ENCODE measurements at regions not wholly inside any gene's neighbourhood (a gene's known extent, or its start where the extent isn't known, plus 50 kb on each side); places are given as distances from the start of the nearest gene placed in this dataset.
"Not testable (repeated sequence)": the region's sequence is repeated elsewhere in the genome, so short reads cannot be mapped to it uniquely, and the experiment has no call there.

DNA sequence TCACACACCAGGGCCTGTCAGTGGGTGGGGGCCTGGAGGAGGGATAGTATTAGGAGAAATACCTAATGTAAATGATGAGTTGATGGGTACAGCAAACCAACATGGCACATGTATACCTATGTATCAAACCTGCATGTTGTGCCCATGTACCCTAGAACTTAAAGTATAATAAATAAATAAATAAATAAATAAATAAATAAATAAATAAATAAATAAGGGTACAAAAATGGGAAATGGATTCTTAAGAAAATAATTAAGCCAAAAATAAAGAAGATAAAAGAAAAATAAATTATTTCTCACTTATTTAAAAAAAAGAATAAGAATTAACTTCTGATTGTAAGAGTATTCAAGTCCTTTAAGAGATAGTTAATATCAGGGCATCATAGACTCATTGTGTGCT, 117.3 kb upstream of the API5 start:
- not testable (repeated sequence) for H3K36me3 ChIP-seq (ENCODE audit: control insufficient read depth in 5 of 5, insufficient read depth in 5 of 5, low read length in 5 of 5); H3K9ac ChIP-seq (ENCODE audit: low read length in 5 of 5); H3K4me3 ChIP-seq (ENCODE audit: low read depth in 1 of 5, low read length in 5 of 5); H3K27me3 ChIP-seq (ENCODE audit: control insufficient read depth in 5 of 5, insufficient read depth in 4 of 5, low read length in 5 of 5); H3K9me3 ChIP-seq (ENCODE audit: control insufficient read depth in 5 of 5, low read length in 5 of 5); H3K4me1 ChIP-seq (ENCODE audit: control insufficient read depth in 5 of 5, insufficient read depth in 5 of 5, low read length in 5 of 5); H3K27ac ChIP-seq (ENCODE audit: low read depth, low read length)

DNA sequence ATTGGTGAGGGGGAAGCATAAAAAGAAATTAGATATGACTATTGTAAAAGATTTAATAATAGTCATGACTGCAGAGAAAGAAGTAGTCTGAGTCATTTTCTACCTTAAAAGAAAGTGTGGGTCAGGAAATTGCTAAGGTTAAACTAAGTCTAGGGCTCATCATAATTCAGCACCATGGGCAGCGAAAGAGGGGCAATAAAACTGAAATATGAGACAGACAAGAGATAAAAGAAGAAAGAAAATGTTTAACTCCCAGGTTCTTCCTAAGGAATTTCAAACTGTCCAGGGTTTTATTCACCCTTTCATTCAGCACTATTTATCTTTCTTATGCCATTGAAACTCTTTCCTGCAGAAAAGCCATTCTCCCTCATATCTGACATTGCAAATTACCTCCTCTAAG, 114.4 kb upstream of the API5 start:
- peaks cover 0 to 3% (median 0%) of the 10 kb centered on the region in 5 donors for H3K9me3 ChIP-seq (ENCODE audit: control insufficient read depth in 5 of 5, low read length in 5 of 5)
- H3K4me3 ChIP-seq (ENCODE audit: low read depth in 1 of 5, low read length in 5 of 5) = no peak overlapping the region
- H3K36me3 ChIP-seq (ENCODE audit: control insufficient read depth in 5 of 5, insufficient read depth in 5 of 5, low read length in 5 of 5) = no peaks in the 10 kb centered on the region
- no peak overlapping the region for H3K9ac ChIP-seq (ENCODE audit: low read length in 5 of 5)
- H3K27ac ChIP-seq (ENCODE audit: low read depth, low read length) = no peak overlapping the region
- H3K4me1 ChIP-seq (ENCODE audit: control insufficient read depth in 5 of 5, insufficient read depth in 5 of 5, low read length in 5 of 5) = no peaks in the 10 kb centered on the region
- H3K27me3 ChIP-seq (ENCODE audit: control insufficient read depth in 5 of 5, insufficient read depth in 4 of 5, low read length in 5 of 5) = no peaks in the 10 kb centered on the region

DNA sequence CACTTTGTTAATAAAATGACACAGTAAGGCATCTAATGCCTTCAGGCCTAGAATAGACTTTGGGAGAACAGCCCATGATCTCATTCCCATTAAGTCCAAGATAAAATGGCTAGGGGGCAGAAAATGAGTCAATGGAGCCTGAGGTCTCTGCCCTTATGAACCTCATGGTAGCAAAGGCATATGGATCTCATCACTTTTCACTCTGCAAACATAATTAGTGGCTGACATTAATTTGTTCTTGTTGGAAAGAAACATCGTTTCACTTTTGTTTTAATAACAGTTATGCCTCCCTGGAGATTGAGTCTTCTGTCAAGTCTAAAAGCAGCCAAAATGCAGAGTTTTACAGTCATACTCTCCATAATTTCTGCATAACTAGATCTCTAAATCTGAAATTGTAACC, 111.8 kb upstream of the API5 start:
- H3K4me1 ChIP-seq (ENCODE audit: control insufficient read depth in 5 of 5, insufficient read depth in 5 of 5, low read length in 5 of 5) = no peaks in the 10 kb centered on the region

DNA sequence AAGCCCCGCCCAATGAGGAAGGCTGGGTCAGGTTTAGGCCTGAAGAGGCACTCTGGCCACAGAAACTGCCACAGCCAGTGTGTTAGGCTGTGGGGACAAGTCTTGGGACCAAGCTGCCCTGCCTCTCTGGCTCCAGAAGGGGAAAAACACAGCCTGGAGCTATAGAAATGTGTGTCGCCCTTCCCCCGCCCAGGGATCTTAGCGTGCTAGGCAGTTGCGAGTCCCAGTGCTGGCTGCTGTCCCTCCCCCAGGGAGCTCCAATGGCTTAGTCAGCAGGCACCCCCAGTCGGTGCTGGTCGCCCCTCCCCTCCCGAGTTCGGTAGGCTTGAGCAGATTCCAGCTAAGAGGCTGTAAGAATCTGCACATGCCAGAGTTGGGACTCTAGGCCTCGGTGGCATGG, 99.5 kb upstream of the API5 start:
- no peaks in the 10 kb centered on the region for H3K36me3 ChIP-seq (ENCODE audit: control insufficient read depth in 5 of 5, insufficient read depth in 5 of 5, low read length in 5 of 5)
- H3K4me3 ChIP-seq (ENCODE audit: low read depth in 1 of 5, low read length in 5 of 5) = no peak overlapping the region
- H3K4me1 ChIP-seq (ENCODE audit: control insufficient read depth in 5 of 5, insufficient read depth in 5 of 5, low read length in 5 of 5) = no peaks in the 10 kb centered on the region
- H3K9me3 ChIP-seq (ENCODE audit: control insufficient read depth in 5 of 5, low read length in 5 of 5) = peaks cover 0 to 8% (median 2%) of the 10 kb centered on the region in 5 donors
- H3K27ac ChIP-seq (ENCODE audit: low read depth, low read length) = no peak overlapping the region
- no peaks in the 10 kb centered on the region for H3K27me3 ChIP-seq (ENCODE audit: control insufficient read depth in 5 of 5, insufficient read depth in 4 of 5, low read length in 5 of 5)
- H3K9ac ChIP-seq (ENCODE audit: low read length in 5 of 5) = no peak overlapping the region

More for the DNA sequence above, 111.8 kb upstream of the API5 start:
- H3K4me3 ChIP-seq (ENCODE audit: low read depth in 1 of 5, low read length in 5 of 5) = no peak overlapping the region
- no peaks in the 10 kb centered on the region for H3K9me3 ChIP-seq (ENCODE audit: control insufficient read depth in 5 of 5, low read length in 5 of 5)
- no peak overlapping the region for H3K9ac ChIP-seq (ENCODE audit: low read length in 5 of 5)
- no peak overlapping the region for H3K27ac ChIP-seq (ENCODE audit: low read depth, low read length)
- no peaks in the 10 kb centered on the region for H3K36me3 ChIP-seq (ENCODE audit: control insufficient read depth in 5 of 5, insufficient read depth in 5 of 5, low read length in 5 of 5)
- H3K27me3 ChIP-seq (ENCODE audit: control insufficient read depth in 5 of 5, insufficient read depth in 4 of 5, low read length in 5 of 5) = no peaks in the 10 kb centered on the region

DNA sequence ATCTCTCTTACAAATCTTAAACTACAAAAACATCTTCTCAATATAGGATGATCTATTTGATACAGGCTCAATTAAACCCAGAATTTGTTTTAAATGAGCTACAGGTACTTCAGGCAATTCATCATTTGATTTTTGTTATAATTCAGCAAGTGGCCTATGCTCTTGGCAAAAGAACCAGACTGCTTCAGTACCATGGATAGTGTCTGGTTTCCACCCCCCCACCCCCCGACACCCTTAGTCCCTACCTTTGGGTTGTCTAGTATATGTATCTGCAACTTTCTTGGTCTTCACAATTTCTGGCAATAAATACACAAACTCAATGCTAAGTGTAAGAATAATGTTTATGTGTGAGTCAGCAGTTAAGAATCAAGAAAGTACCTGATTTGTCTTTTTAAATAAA, 97.3 kb upstream of the API5 start:
- H3K36me3 ChIP-seq (ENCODE audit: control insufficient read depth in 5 of 5, insufficient read depth in 5 of 5, low read length in 5 of 5) = no peaks in the 10 kb centered on the region

DNA sequence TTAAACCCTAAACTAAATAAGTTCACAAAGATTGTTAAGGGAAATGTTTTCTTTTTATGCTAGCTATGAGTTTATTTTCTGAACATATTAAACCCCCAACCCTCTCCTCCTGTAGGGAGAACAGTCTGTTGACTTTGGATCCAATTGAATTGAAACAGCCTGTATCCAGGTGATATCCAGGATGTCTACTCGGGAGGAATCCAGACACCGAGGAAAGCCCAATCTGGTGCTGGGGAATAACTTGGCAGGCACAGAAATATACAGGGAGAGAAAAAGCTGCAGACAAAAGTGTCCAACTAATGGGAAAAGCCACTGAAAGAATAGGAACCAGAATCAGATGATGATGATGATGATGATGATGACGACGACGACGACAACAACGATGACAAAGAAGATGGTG, 93.9 kb upstream of the API5 start:
- Histone ChIP-seq H3K36me3 (ENCODE audit: control insufficient read depth in 5 of 5, insufficient read depth in 5 of 5, low read length in 5 of 5) (no peaks in the 10 kb centered on the region), H3K27ac (ENCODE audit: low read depth, low read length) (no peak overlapping the region), H3K4me1 (ENCODE audit: control insufficient read depth in 5 of 5, insufficient read depth in 5 of 5, low read length in 5 of 5) (no peaks in the 10 kb centered on the region), H3K27me3 (ENCODE audit: control insufficient read depth in 5 of 5, insufficient read depth in 4 of 5, low read length in 5 of 5) (no peaks in the 10 kb centered on the region), H3K9me3 (ENCODE audit: control insufficient read depth in 5 of 5, low read length in 5 of 5) (no peaks in the 10 kb centered on the region), H3K4me3 (ENCODE audit: low read depth in 1 of 5, low read length in 5 of 5) (no peak overlapping the region), H3K9ac (ENCODE audit: low read length in 5 of 5) (no peak overlapping the region)

More for the DNA sequence above, 97.3 kb upstream of the API5 start:
- Histone ChIP-seq H3K27me3 (ENCODE audit: control insufficient read depth in 5 of 5, insufficient read depth in 4 of 5, low read length in 5 of 5) (no peaks in the 10 kb centered on the region), H3K4me3 (ENCODE audit: low read depth in 1 of 5, low read length in 5 of 5) (no peak overlapping the region), H3K4me1 (ENCODE audit: control insufficient read depth in 5 of 5, insufficient read depth in 5 of 5, low read length in 5 of 5) (no peaks in the 10 kb centered on the region), H3K27ac (ENCODE audit: low read depth, low read length) (no peak overlapping the region), H3K9ac (ENCODE audit: low read length in 5 of 5) (no peak overlapping the region), H3K9me3 (ENCODE audit: control insufficient read depth in 5 of 5, low read length in 5 of 5) (peaks cover 0 to 7% (median 2%) of the 10 kb centered on the region in 5 donors)

DNA sequence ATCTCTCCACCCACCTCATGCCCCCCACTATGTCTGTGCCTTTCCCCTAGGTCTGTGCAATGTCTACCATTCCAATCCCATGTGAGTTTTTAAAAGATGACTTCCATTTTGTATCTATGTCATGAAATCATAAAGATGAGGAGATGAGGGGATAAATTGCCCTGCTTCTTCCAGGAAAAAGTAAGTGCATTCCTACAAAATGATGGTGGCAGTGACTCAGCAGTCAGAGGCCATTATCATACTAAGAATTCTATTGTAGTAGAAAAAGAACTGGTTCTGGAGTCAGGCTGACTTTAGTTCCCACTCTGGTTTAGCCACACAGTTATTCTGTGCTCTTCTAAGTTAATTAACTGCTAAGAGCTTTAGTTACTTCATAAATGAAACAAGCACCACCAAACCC, 89.6 kb upstream of the API5 start:
- H3K4me3 ChIP-seq (ENCODE audit: low read depth in 1 of 5, low read length in 5 of 5) = no peak overlapping the region
- no peak overlapping the region for H3K27ac ChIP-seq (ENCODE audit: low read depth, low read length)
- H3K36me3 ChIP-seq (ENCODE audit: control insufficient read depth in 5 of 5, insufficient read depth in 5 of 5, low read length in 5 of 5) = no peaks in the 10 kb centered on the region
- no peaks in the 10 kb centered on the region for H3K27me3 ChIP-seq (ENCODE audit: control insufficient read depth in 5 of 5, insufficient read depth in 4 of 5, low read length in 5 of 5)
- no peaks in the 10 kb centered on the region for H3K9me3 ChIP-seq (ENCODE audit: control insufficient read depth in 5 of 5, low read length in 5 of 5)
- no peaks in the 10 kb centered on the region for H3K4me1 ChIP-seq (ENCODE audit: control insufficient read depth in 5 of 5, insufficient read depth in 5 of 5, low read length in 5 of 5)
- no peak overlapping the region for H3K9ac ChIP-seq (ENCODE audit: low read length in 5 of 5)

DNA sequence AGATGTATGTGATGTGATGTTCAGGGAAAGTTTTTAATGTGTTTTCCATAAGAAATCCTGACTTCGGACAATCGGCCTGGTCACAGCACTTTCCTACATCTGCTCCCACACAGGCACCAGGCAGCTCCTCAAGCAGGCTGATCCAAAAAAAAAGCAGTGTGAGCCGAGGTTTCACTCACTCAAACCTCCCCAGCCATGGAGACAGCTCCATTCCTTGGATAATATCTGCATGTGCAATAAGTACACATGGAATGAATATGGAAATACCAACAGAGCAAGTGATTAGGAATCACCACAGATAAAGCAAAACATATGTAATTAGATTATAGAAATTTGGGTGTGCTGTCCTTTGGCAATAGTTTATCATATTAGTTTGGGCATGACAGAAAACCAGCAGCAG, 88.8 kb upstream of the API5 start:
- Histone ChIP-seq H3K4me1 (ENCODE audit: control insufficient read depth in 5 of 5, insufficient read depth in 5 of 5, low read length in 5 of 5) (no peaks in the 10 kb centered on the region), H3K9ac (ENCODE audit: low read length in 5 of 5) (no peak overlapping the region)

DNA sequence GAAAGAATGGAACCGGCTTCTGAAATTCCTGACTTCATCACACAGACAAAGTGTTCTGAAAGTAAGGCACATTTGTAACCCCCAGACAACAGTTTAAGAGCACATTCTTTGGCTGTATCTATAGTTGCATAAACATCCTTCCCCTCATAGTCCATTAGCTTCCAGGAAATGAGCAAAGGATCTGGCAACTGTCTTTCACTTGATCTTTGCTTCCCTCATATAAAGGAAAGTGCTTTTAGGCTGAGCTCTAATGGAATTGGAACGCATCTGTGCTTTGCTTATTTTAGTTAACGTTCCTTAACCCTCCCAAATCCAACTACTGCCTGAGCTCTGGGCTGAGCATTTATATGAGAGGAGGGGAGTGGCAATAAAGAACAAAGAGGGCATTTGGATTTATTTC, 76.9 kb upstream of the API5 start:
- no peak overlapping the region for H3K27ac ChIP-seq (ENCODE audit: low read depth, low read length)
- H3K9me3 ChIP-seq (ENCODE audit: control insufficient read depth in 5 of 5, low read length in 5 of 5) = no peaks in the 10 kb centered on the region
- no peaks in the 10 kb centered on the region for H3K4me1 ChIP-seq (ENCODE audit: control insufficient read depth in 5 of 5, insufficient read depth in 5 of 5, low read length in 5 of 5)
- no peaks in the 10 kb centered on the region for H3K36me3 ChIP-seq (ENCODE audit: control insufficient read depth in 5 of 5, insufficient read depth in 5 of 5, low read length in 5 of 5)
- H3K4me3 ChIP-seq (ENCODE audit: low read depth in 1 of 5, low read length in 5 of 5) = no peak overlapping the region
- H3K9ac ChIP-seq (ENCODE audit: low read length in 5 of 5) = no peak overlapping the region
- H3K27me3 ChIP-seq (ENCODE audit: control insufficient read depth in 5 of 5, insufficient read depth in 4 of 5, low read length in 5 of 5) = no peaks in the 10 kb centered on the region

More for the DNA sequence above, 88.8 kb upstream of the API5 start:
- no peak overlapping the region for H3K4me3 ChIP-seq (ENCODE audit: low read depth in 1 of 5, low read length in 5 of 5)
- no peaks in the 10 kb centered on the region for H3K36me3 ChIP-seq (ENCODE audit: control insufficient read depth in 5 of 5, insufficient read depth in 5 of 5, low read length in 5 of 5)
- H3K9me3 ChIP-seq (ENCODE audit: control insufficient read depth in 5 of 5, low read length in 5 of 5) = no peaks in the 10 kb centered on the region
- H3K27me3 ChIP-seq (ENCODE audit: control insufficient read depth in 5 of 5, insufficient read depth in 4 of 5, low read length in 5 of 5) = no peaks in the 10 kb centered on the region
- H3K27ac ChIP-seq (ENCODE audit: low read depth, low read length) = no peak overlapping the region

DNA sequence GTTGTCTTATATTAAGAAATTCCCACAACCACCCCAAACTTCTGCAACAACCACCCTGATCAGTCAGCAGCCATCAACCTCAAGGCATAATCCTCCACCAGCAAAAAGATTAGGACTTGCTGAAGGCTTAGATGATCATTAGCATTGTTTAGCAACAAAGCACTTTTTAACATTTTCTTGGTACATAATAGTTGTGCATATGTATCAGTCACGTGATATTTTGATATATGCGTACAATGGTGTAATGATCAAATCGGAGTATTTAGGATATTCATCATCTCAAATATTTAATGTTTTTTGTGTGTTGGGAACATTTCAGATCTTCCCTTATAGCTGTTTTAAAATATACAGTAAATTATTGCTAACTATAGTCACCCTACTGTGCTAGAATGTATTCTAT, 73.5 kb upstream of the API5 start:
- Histone ChIP-seq H3K9ac (ENCODE audit: low read length in 5 of 5) (no peak overlapping the region), H3K4me3 (ENCODE audit: low read depth in 1 of 5, low read length in 5 of 5) (no peak overlapping the region), H3K36me3 (ENCODE audit: control insufficient read depth in 5 of 5, insufficient read depth in 5 of 5, low read length in 5 of 5) (no peaks in the 10 kb centered on the region), H3K9me3 (ENCODE audit: control insufficient read depth in 5 of 5, low read length in 5 of 5) (peaks cover 0 to 2% (median 0%) of the 10 kb centered on the region in 5 donors), H3K27ac (ENCODE audit: low read depth, low read length) (no peak overlapping the region), H3K4me1 (ENCODE audit: control insufficient read depth in 5 of 5, insufficient read depth in 5 of 5, low read length in 5 of 5) (no peaks in the 10 kb centered on the region), H3K27me3 (ENCODE audit: control insufficient read depth in 5 of 5, insufficient read depth in 4 of 5, low read length in 5 of 5) (no peaks in the 10 kb centered on the region)

DNA sequence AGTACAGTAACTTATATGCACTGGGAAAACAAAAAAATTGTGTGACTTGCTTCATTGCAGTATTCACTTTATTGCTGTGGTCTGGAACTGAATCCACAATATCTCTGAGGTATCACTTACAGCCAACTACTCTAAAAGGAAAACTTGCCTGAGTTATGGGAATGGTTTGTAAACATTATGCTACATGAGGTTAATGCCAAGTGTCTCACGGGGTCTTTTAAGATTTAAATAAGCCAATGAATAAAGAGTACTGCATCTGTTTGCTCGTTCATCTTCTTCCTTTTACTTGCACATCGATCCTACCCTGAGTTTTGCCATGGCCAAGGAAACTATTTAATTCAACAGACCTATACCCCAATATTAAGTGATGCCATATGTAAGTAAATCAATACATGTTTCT, 72.0 kb upstream of the API5 start:
- Histone ChIP-seq H3K36me3 (ENCODE audit: control insufficient read depth in 5 of 5, insufficient read depth in 5 of 5, low read length in 5 of 5) (no peaks in the 10 kb centered on the region), H3K27me3 (ENCODE audit: control insufficient read depth in 5 of 5, insufficient read depth in 4 of 5, low read length in 5 of 5) (no peaks in the 10 kb centered on the region), H3K4me3 (ENCODE audit: low read depth in 1 of 5, low read length in 5 of 5) (no peak overlapping the region), H3K9me3 (ENCODE audit: control insufficient read depth in 5 of 5, low read length in 5 of 5) (peaks cover 0 to 2% (median 0%) of the 10 kb centered on the region in 5 donors), H3K4me1 (ENCODE audit: control insufficient read depth in 5 of 5, insufficient read depth in 5 of 5, low read length in 5 of 5) (no peaks in the 10 kb centered on the region), H3K9ac (ENCODE audit: low read length in 5 of 5) (no peak overlapping the region), H3K27ac (ENCODE audit: low read depth, low read length) (no peak overlapping the region)
